Endothelial cell of umbilical vein (primary cell): ENCODE measurements at regions not wholly inside any gene's neighbourhood (a gene's known extent, or its start where the extent isn't known, plus 50 kb on each side); places are given as distances from the start of the nearest gene placed in this dataset.

Experiments
- BruUV-seq: library from RNA; stranded (reverse); fragments of 400-500 nt; replicated peaks from 2 replicates; lab custom pipeline; 2021; lab: Mats Ljungman, UMichigan
- CTCF ChIA-PET: fragments of 300-600, 350-600 bp; sonication (Branson Sonifier 250); formaldehyde crosslinking; loops from one replicate; lab custom pipeline; 2021; ENCODE audit warnings: antibody characterized with exemption, inconsistent platforms; lab: Charles Lee
- POLR2A ChIA-PET: fragments of 300-600, 350-600 bp; sonication (Branson Sonifier 250); formaldehyde crosslinking; loops from one replicate; lab custom pipeline; 2021; ENCODE audit warnings: antibody characterized with exemption, inconsistent platforms; lab: Charles Lee
- DNase-seq: peaks from one replicate; pipeline ENCODE4 v3.0.0-alpha.2; 2011; ENCODE audit warnings: low read depth, low spot score
- FAIRE-seq: peaks from 2 replicates; lab custom pipeline; 2011; peaks lifted over from hg19 to GRCh38; lab: Jason Lieb, UNC
- H2AFZ ChIP-seq: 2 replicates; pipeline ENCODE4 v1.6.0; 2012; ENCODE audit warnings: low read depth, low read length, control low read depth, inconsistent platforms
- H3K27ac ChIP-seq: 2 replicates; pipeline ENCODE4 v1.5.1; 2011; ENCODE audit warnings: low read depth, mild to moderate bottlenecking, control low read depth, low read length, moderate library complexity; ENCODE audit not compliant: insufficient read depth
- H3K27me3 ChIP-seq, 2 experiments: 2 replicates each; pipeline versions ENCODE4 v1.6.0 to v1.6.1; 2011; ENCODE audit warnings: low read length in 2 of 2, mixed read lengths in 1 of 2; ENCODE audit not compliant: control insufficient read depth in 2 of 2, insufficient read depth in 2 of 2
- H3K36me3 ChIP-seq, 2 experiments: 2 replicates in 1 of 2; 3 replicates in 1 of 2; pipeline ENCODE4 v1.5.1; 2011; ENCODE audit warnings: low read length in 2 of 2, mild to moderate bottlenecking in 1 of 2, moderate library complexity in 1 of 2; ENCODE audit not compliant: control insufficient read depth in 2 of 2, insufficient read depth in 2 of 2; ENCODE audit errors: extremely low read depth in 1 of 2
- H3K4me1 ChIP-seq: 3 replicates; pipeline ENCODE4 v1.5.1; 2011; ENCODE audit warnings: mild to moderate bottlenecking, low read length; ENCODE audit not compliant: control insufficient read depth, insufficient read depth; ENCODE audit errors: extremely low read depth
- H3K4me2 ChIP-seq: 2 replicates; pipeline ENCODE4 v1.6.1; 2011; ENCODE audit warnings: low read length, control low read depth, mixed read lengths; ENCODE audit not compliant: insufficient read depth
- H3K4me3 ChIP-seq, 3 experiments: fragments of 200-600 bp in 1 of 3; sonication (generic), shearing (Covaris generic) in 1 of 3; replicated peaks in 1 of 3; 2 replicates each; pipeline ENCODE4 v1.5.1; 2011 to 2016; ENCODE audit warnings: control low read depth in 3 of 3, low read length in 3 of 3, mild to moderate bottlenecking in 2 of 3, inconsistent platforms in 1 of 3, low read depth in 1 of 3, moderate library complexity in 1 of 3; ENCODE audit not compliant: insufficient read depth in 1 of 3
- H3K79me2 ChIP-seq: 2 replicates; pipeline ENCODE4 v1.6.0; 2012; ENCODE audit warnings: low read length, inconsistent platforms; ENCODE audit not compliant: control insufficient read depth, insufficient read depth
- H3K9ac ChIP-seq: replicated peaks from 2 replicates; pipeline ENCODE3; 2011; ENCODE audit warnings: low read length, control low read depth; ENCODE audit not compliant: insufficient read depth; ENCODE audit errors: extremely low read depth
- H3K9me1 ChIP-seq: replicated peaks from 3 replicates; pipeline ENCODE4 v1.6.0; 2011; ENCODE audit warnings: mild to moderate bottlenecking, low read length; ENCODE audit not compliant: control insufficient read depth, insufficient read depth; ENCODE audit errors: extremely low read depth
- H3K9me3 ChIP-seq: replicated peaks from 2 replicates; pipeline ENCODE4 v1.5.1; 2012; ENCODE audit warnings: low read length, inconsistent platforms; ENCODE audit not compliant: control insufficient read depth, insufficient read depth
- H4K20me1 ChIP-seq: replicated peaks from 2 replicates; pipeline ENCODE3; 2011; ENCODE audit warnings: mild to moderate bottlenecking, low read length; ENCODE audit not compliant: control insufficient read depth, insufficient read depth; ENCODE audit errors: extremely low read depth
- EZH2 ChIP-seq: IDR thresholded peaks from 2 replicates; pipeline ENCODE4 v1.6.1; 2012; ENCODE audit warnings: borderline replicate concordance, low read depth, mild to moderate bottlenecking, moderate library complexity, low read length, inconsistent platforms; ENCODE audit not compliant: severe bottlenecking
- FOS ChIP-seq: IDR thresholded peaks from 2 replicates; pipeline ENCODE4 v1.6.1; 2011; ENCODE audit warnings: mild to moderate bottlenecking, low read length, moderate library complexity, borderline replicate concordance; ENCODE audit not compliant: insufficient read depth
- GATA2 ChIP-seq: IDR thresholded peaks from 2 replicates; pipeline ENCODE4 v1.7.0; 2011; ENCODE audit warnings: low read depth, mild to moderate bottlenecking, moderate library complexity, mixed read lengths, low read length; ENCODE audit not compliant: insufficient read length, insufficient read depth
- JUN ChIP-seq: IDR thresholded peaks from 2 replicates; pipeline ENCODE4 v1.6.1; 2011; ENCODE audit warnings: borderline replicate concordance, low read depth; ENCODE audit not compliant: insufficient read length, insufficient read depth
- MYC ChIP-seq: IDR thresholded peaks from one replicate; pipeline ENCODE4 v1.6.1; 2011; ENCODE audit warnings: mild to moderate bottlenecking, low read depth, low read length
- POLR2A ChIP-seq: IDR thresholded peaks from 2 replicates; pipeline ENCODE4 v1.6.1; 2012; ENCODE audit warnings: low read depth, mild to moderate bottlenecking, control low read depth, low read length
- POLR2AphosphoS5 ChIP-seq: IDR thresholded peaks from 2 replicates; pipeline ENCODE4 v1.6.1; 2012; ENCODE audit warnings: low read depth, mild to moderate bottlenecking, control low read depth, low read length, moderate library complexity; ENCODE audit not compliant: insufficient read depth
- dilution Hi-C: fragments of 300-500 bp; cut with MboI; formaldehyde crosslinking; loops from one replicate; pipeline ENCODE4 v1.15.0; 2019; ENCODE audit warnings: low sequenced_read_pairs; ENCODE audit not compliant: extremely low pct_ligation_motif_present
- intact Hi-C: fragments of 100-400 bp; cut with micrococcal nuclease; formaldehyde crosslinking; loops from one replicate; pipeline ENCODE4 v1.10.0; 2022
- TF ChIP-seq, protein P1 (sequence below): IDR thresholded peaks from 2 replicates; pipeline ENCODE4 v1.6.1; 2011; ENCODE audit not compliant: insufficient read depth, insufficient read length
- TF ChIP-seq, protein P2 (sequence below), 2 donors: IDR thresholded peaks; 1 replicate in 1 of 2; 2 replicates in 1 of 2; pipeline ENCODE4 v1.5.1; 2011; ENCODE audit warnings: low read length in 2 of 2, mild to moderate bottlenecking in 2 of 2, moderate library complexity in 2 of 2, control low read depth in 1 of 2, inconsistent platforms in 1 of 2, low read depth in 1 of 2; ENCODE audit not compliant: insufficient read depth in 1 of 2; ENCODE audit errors: extremely low read depth in 1 of 2

DNA sequence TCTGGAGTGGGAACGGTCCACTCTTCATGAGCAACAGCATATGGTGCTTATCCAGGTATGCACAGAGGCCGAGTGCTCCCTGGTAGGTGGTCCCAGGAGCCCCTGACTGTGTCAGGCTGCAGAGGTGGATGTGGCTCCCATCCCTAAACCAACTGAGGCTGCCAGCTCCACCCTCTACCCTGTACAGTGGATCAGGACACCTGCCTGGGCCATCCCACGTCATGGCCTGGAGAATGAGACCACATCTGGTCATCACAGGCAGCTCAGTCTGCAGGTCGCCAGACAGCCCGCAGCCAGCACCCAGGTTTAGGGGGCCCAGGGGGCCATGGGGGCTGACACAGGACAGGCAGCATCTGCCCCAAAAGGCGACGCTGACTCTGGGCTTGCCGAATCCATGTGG is 100.3 kb upstream of the TMEM18 start:
- TF ChIP-seq, protein P1, sequence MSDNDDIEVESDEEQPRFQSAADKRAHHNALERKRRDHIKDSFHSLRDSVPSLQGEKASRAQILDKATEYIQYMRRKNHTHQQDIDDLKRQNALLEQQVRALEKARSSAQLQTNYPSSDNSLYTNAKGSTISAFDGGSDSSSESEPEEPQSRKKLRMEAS, result no peak
- TF ChIP-seq MYC (no peak), EZH2 (no peak), FOS (no peak), GATA2 (no peak), POLR2AphosphoS5 (no peak), POLR2A (no peak), JUN (no peak)
- TF ChIP-seq, protein P2, sequence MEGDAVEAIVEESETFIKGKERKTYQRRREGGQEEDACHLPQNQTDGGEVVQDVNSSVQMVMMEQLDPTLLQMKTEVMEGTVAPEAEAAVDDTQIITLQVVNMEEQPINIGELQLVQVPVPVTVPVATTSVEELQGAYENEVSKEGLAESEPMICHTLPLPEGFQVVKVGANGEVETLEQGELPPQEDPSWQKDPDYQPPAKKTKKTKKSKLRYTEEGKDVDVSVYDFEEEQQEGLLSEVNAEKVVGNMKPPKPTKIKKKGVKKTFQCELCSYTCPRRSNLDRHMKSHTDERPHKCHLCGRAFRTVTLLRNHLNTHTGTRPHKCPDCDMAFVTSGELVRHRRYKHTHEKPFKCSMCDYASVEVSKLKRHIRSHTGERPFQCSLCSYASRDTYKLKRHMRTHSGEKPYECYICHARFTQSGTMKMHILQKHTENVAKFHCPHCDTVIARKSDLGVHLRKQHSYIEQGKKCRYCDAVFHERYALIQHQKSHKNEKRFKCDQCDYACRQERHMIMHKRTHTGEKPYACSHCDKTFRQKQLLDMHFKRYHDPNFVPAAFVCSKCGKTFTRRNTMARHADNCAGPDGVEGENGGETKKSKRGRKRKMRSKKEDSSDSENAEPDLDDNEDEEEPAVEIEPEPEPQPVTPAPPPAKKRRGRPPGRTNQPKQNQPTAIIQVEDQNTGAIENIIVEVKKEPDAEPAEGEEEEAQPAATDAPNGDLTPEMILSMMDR (IDR thresholded peaks at IDR 0.05; ENCODE audit: extremely low read depth in 1 of 2, insufficient read depth in 1 of 2, low read depth in 1 of 2, low read length in 2 of 2), result no peak
- intact Hi-C loops (no loop called here), dilution Hi-C loops (no loop called here)
- POLR2A ChIA-PET, result no interaction called here
- no peak overlapping the region for H3K27ac ChIP-seq
- H3K4me1 ChIP-seq, result no peaks in the 10 kb centered on the region
- H3K36me3 ChIP-seq, result no peaks in the 10 kb centered on the region
- H4K20me1 ChIP-seq, result no peaks in the 10 kb centered on the region
- no peak overlapping the region for H2AFZ ChIP-seq
- H3K4me3 ChIP-seq, result no peak overlapping the region
- H3K9me1 ChIP-seq, result no peaks in the 10 kb centered on the region
- CTCF ChIA-PET, result no interaction called here
- peaks cover 4% of the 10 kb centered on the region for H3K9me3 ChIP-seq
- FAIRE-seq (no peak), DNase-seq (no peak)
- no peak overlapping the region for H3K9ac ChIP-seq
- no TSS peak for BruUV-seq
- H3K4me2 ChIP-seq, result no peak overlapping the region
- no peaks in the 10 kb centered on the region for H3K27me3 ChIP-seq
- H3K79me2 ChIP-seq, result no peaks in the 10 kb centered on the region
